ENCODE measurements at regions not wholly inside any gene's neighbourhood (a gene's known extent, or its start where the extent isn't known, plus 50 kb on each side); places are given as distances from the start of the nearest gene placed in this dataset.

GRCh38 chr16:5793556-5793955 lies 696.0 kb upstream of the EEF2KMT start:
- no peaks in the 10 kb centered on the region for H3K9me3 ChIP-seq
- in situ Hi-C loops (cut with MboI; ENCODE audit: low sequenced_read_pairs in 4 of 4), result no loop called here

GRCh38 chr16:5791011-5791657 lies 693.5 kb upstream of the EEF2KMT start:
- Histone ChIP-seq H3K9me3 (no peaks in the 10 kb centered on the region), H3K27ac (no peak overlapping the region), H3K27me3 (no peaks in the 10 kb centered on the region), H3K4me1 (no peaks in the 10 kb centered on the region), H3K4me3 (no peak overlapping the region), H3K36me3 (no peaks in the 10 kb centered on the region)
- no peak for DNase-seq
- in situ Hi-C loops (cut with MboI; ENCODE audit: low sequenced_read_pairs in 4 of 4), result no loop called here
- no peak for ATAC-seq
- intact Hi-C loops (cut with DNase I; ENCODE audit: low total_unique reads), result no loop called here
- TF ChIP-seq CTCF (IDR thresholded peaks at IDR 0.05 in 4 of 5, conservative IDR thresholded peaks at IDR 0.05 in 1 of 5), result no peak
- no peak for TF ChIP-seq POLR2A (IDR thresholded peaks at IDR 0.05)

More at GRCh38 chr16:5793556-5793955, 696.0 kb upstream of the EEF2KMT start:
- ATAC-seq, result no peak
- intact Hi-C loops (cut with DNase I; ENCODE audit: low total_unique reads), result no loop called here
- no peak for DNase-seq
- Histone ChIP-seq H3K4me3 (no peak overlapping the region), H3K27ac (no peak overlapping the region), H3K4me1 (no peaks in the 10 kb centered on the region), H3K36me3 (no peaks in the 10 kb centered on the region), H3K27me3 (no peaks in the 10 kb centered on the region)
- no peak for TF ChIP-seq POLR2A (IDR thresholded peaks at IDR 0.05)
- no peak for TF ChIP-seq CTCF (IDR thresholded peaks at IDR 0.05 in 4 of 5, conservative IDR thresholded peaks at IDR 0.05 in 1 of 5)

GRCh38 chr16:5790512-5790911 lies 692.9 kb upstream of the EEF2KMT start:
- Histone ChIP-seq H3K27ac (no peak overlapping the region), H3K36me3 (no peaks in the 10 kb centered on the region), H3K9me3 (no peaks in the 10 kb centered on the region), H3K4me1 (no peaks in the 10 kb centered on the region), H3K27me3 (no peaks in the 10 kb centered on the region), H3K4me3 (no peak overlapping the region)
- ATAC-seq (no peak), DNase-seq (no peak)
- in situ Hi-C loops (cut with MboI; ENCODE audit: low sequenced_read_pairs in 4 of 4), result no loop called here
- no peak for TF ChIP-seq POLR2A (IDR thresholded peaks at IDR 0.05)
- TF ChIP-seq CTCF (IDR thresholded peaks at IDR 0.05 in 4 of 5, conservative IDR thresholded peaks at IDR 0.05 in 1 of 5), result no peak
- intact Hi-C loops (cut with DNase I; ENCODE audit: low total_unique reads), result no loop called here

GRCh38 chr16:5789033-5789432 lies 691.4 kb upstream of the EEF2KMT start:
- no peaks in the 10 kb centered on the region for H3K9me3 ChIP-seq
- no peaks in the 10 kb centered on the region for H3K36me3 ChIP-seq
- in situ Hi-C loops (cut with MboI; ENCODE audit: low sequenced_read_pairs in 4 of 4), result no loop called here
- DNase-seq (no peak), ATAC-seq (no peak)
- H3K4me3 ChIP-seq, result no peak overlapping the region
- intact Hi-C loops (cut with DNase I; ENCODE audit: low total_unique reads), result no loop called here
- H3K4me1 ChIP-seq, result no peaks in the 10 kb centered on the region
- H3K27me3 ChIP-seq, result no peaks in the 10 kb centered on the region
- no peak overlapping the region for H3K27ac ChIP-seq
- no peak for TF ChIP-seq CTCF (IDR thresholded peaks at IDR 0.05 in 4 of 5, conservative IDR thresholded peaks at IDR 0.05 in 1 of 5)
- TF ChIP-seq POLR2A (IDR thresholded peaks at IDR 0.05), result no peak

- ATAC-seq, result no peak
- Histone ChIP-seq H3K27ac (no peak overlapping the region), H3K36me3 (no peaks in the 10 kb centered on the region), H3K4me3 (no peak overlapping the region), H3K9me3 (no peaks in the 10 kb centered on the region), H3K4me1 (no peaks in the 10 kb centered on the region), H3K27me3 (no peaks in the 10 kb centered on the region)
- TF ChIP-seq POLR2A (IDR thresholded peaks at IDR 0.05) (no peak), CTCF (IDR thresholded peaks at IDR 0.05 in 4 of 5, conservative IDR thresholded peaks at IDR 0.05 in 1 of 5) (no peak)
- DNase-seq, result no peak
- intact Hi-C loops (cut with DNase I; ENCODE audit: low total_unique reads), result no loop called here
- in situ Hi-C loops (cut with MboI; ENCODE audit: low sequenced_read_pairs in 4 of 4), result no loop called here
Measured at GRCh38 chr16:5781436-5781835, 683.8 kb upstream of the EEF2KMT start.
